ENCODE measurements at regions not wholly inside any gene's neighbourhood (a gene's known extent, or its start where the extent isn't known, plus 50 kb on each side); places are given as distances from the start of the nearest gene placed in this dataset.

GRCh38 chr9:27722866-27723265 lies 149.6 kb upstream of the C9orf72 start:
- H3K9ac ChIP-seq (ENCODE audit: extremely low read depth, low read length, poor library complexity, severe bottlenecking) = no peak overlapping the region
- H3K4me3 ChIP-seq (ENCODE audit: low read length) = no peak overlapping the region
- Mint-ChIP-seq H3K27ac (no peak overlapping the region), H3K27me3 (ENCODE audit: insufficient read depth) (no peaks in the 10 kb centered on the region), H3K9me3 (no peaks in the 10 kb centered on the region), H3K4me1 (peaks cover 9% of the 10 kb centered on the region), H3K36me3 (ENCODE audit: low read depth) (no peaks in the 10 kb centered on the region), H3K4me3 (no peak overlapping the region)
- no peak overlapping the region for H3K27ac ChIP-seq (ENCODE audit: low read depth, low read length)
- TF ChIP-seq, protein P1, sequence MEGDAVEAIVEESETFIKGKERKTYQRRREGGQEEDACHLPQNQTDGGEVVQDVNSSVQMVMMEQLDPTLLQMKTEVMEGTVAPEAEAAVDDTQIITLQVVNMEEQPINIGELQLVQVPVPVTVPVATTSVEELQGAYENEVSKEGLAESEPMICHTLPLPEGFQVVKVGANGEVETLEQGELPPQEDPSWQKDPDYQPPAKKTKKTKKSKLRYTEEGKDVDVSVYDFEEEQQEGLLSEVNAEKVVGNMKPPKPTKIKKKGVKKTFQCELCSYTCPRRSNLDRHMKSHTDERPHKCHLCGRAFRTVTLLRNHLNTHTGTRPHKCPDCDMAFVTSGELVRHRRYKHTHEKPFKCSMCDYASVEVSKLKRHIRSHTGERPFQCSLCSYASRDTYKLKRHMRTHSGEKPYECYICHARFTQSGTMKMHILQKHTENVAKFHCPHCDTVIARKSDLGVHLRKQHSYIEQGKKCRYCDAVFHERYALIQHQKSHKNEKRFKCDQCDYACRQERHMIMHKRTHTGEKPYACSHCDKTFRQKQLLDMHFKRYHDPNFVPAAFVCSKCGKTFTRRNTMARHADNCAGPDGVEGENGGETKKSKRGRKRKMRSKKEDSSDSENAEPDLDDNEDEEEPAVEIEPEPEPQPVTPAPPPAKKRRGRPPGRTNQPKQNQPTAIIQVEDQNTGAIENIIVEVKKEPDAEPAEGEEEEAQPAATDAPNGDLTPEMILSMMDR (conservative IDR thresholded peaks at IDR 0.05) = no peak
- H3K36me3 ChIP-seq (ENCODE audit: control insufficient read depth, insufficient read depth, low read length) = no peaks in the 10 kb centered on the region
- no peaks in the 10 kb centered on the region for H3K9me3 ChIP-seq (ENCODE audit: control insufficient read depth, low read length)
- no peaks in the 10 kb centered on the region for H3K27me3 ChIP-seq (ENCODE audit: control insufficient read depth, insufficient read depth, low read length, poor library complexity, severe bottlenecking)
- H3K4me1 ChIP-seq (ENCODE audit: control insufficient read depth, insufficient read depth, low read length) = no peaks in the 10 kb centered on the region
- DNase-seq = no peak

DNA sequence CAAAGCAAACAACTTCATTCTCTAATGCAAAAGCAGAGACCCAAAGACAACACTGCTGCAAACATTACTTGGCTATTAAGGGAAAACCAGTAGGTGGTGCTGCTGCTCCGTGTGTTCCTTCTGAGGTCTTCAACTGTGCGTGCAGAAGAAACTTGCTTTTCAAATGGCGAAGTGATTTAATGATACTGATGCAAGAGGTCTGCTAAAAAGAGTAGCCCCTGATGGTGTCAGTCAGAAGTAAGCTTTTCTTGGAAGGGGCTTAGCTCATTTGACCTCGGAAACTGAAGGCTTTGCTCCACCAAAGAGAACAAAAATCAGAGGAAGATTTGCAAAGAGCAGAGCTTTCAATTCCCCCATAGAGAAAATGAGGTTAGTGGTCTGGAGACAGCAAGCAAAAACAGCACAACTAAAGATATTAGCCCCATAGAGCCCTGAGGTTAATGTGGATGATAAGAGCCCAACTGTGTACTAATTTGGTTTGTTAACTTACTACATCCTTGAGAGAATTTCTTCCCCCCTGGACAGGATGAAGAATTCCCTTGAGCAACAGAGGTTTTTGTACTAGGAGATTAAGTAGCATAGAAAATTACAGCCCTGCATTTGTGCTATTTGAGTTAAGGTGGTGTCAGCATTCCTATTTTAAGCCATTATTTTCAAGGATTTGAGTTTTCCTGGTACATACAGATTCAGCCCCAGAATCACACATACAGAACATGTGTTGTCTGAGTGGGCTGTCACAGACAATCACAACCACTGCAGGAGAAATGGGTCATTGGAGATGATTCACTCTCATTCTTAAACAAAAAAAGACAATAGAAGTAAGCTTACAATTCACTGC lies 153.2 kb upstream of the C9orf72 start:
- no peak overlapping the region for H3K4me3 Mint-ChIP-seq
- H3K9me3 Mint-ChIP-seq = no peaks in the 10 kb centered on the region
- H3K27me3 Mint-ChIP-seq (ENCODE audit: insufficient read depth) = no peaks in the 10 kb centered on the region
- Histone ChIP-seq H3K4me1 (ENCODE audit: control insufficient read depth, insufficient read depth, low read length) (no peaks in the 10 kb centered on the region), H3K9me3 (ENCODE audit: control insufficient read depth, low read length) (no peaks in the 10 kb centered on the region), H3K9ac (ENCODE audit: extremely low read depth, low read length, poor library complexity, severe bottlenecking) (no peak overlapping the region), H3K27ac (ENCODE audit: low read depth, low read length) (no peak overlapping the region), H3K27me3 (ENCODE audit: control insufficient read depth, insufficient read depth, low read length, poor library complexity, severe bottlenecking) (no peaks in the 10 kb centered on the region), H3K36me3 (ENCODE audit: control insufficient read depth, insufficient read depth, low read length) (no peaks in the 10 kb centered on the region), H3K4me3 (ENCODE audit: low read length) (no peak overlapping the region)
- peak; percentile 90 for DNase-seq
- H3K36me3 Mint-ChIP-seq (ENCODE audit: low read depth) = no peaks in the 10 kb centered on the region
- WGBS, 2 experiments (ENCODE audit: insufficient coverage in 1 of 2, insufficient read length in 1 of 2) = 6 to 7% methylated on average over 3 to 4 of the region's 4 CpGs
- H3K27ac Mint-ChIP-seq = no peak overlapping the region
- TF ChIP-seq, protein P1 (conservative IDR thresholded peaks at IDR 0.05) = peak; percentile 95
- peaks cover 14% of the 10 kb centered on the region for H3K4me1 Mint-ChIP-seq

DNA sequence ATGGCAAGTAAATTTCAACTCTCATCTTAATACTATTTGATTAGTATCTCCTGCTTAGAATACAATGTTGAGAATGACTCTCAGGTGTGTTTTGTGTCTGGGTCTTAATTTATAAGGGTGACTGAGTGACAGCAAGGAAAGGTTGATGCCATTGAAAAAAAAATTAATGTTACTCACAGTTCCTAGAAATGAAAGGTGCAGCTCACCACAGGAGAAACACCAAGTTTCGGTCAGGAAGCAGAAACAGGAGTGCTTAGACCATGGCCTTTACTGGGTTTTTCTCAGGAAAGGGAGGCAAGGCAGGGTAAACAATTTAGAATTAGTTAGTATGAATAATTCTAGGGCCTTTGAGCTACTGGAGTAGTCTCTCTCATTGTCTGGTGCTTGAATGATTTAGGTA lies 159.2 kb upstream of the C9orf72 start:
- H3K27me3 Mint-ChIP-seq (ENCODE audit: insufficient read depth) = no peaks in the 10 kb centered on the region
- H3K9ac ChIP-seq (ENCODE audit: extremely low read depth, low read length, poor library complexity, severe bottlenecking) = no peak overlapping the region
- H3K27ac ChIP-seq (ENCODE audit: low read depth, low read length) = no peak overlapping the region
- no peaks in the 10 kb centered on the region for H3K36me3 Mint-ChIP-seq (ENCODE audit: low read depth)
- H3K9me3 Mint-ChIP-seq = peaks cover 2% of the 10 kb centered on the region
- no peak for DNase-seq
- no peak overlapping the region for H3K4me3 ChIP-seq (ENCODE audit: low read length)
- H3K4me3 Mint-ChIP-seq = no peak overlapping the region
- peaks cover 10% of the 10 kb centered on the region for H3K4me1 Mint-ChIP-seq
- WGBS, 2 experiments (ENCODE audit: insufficient coverage in 1 of 2, insufficient read length in 1 of 2) = 91 to 97% methylated on average over 1 of the region's 1 CpG
- H3K27ac Mint-ChIP-seq = no peak overlapping the region
- H3K36me3 ChIP-seq (ENCODE audit: control insufficient read depth, insufficient read depth, low read length) = no peaks in the 10 kb centered on the region
- H3K4me1 ChIP-seq (ENCODE audit: control insufficient read depth, insufficient read depth, low read length) = no peaks in the 10 kb centered on the region
- H3K9me3 ChIP-seq (ENCODE audit: control insufficient read depth, low read length) = no peaks in the 10 kb centered on the region
- TF ChIP-seq, protein P1 (conservative IDR thresholded peaks at IDR 0.05) = no peak
- no peaks in the 10 kb centered on the region for H3K27me3 ChIP-seq (ENCODE audit: control insufficient read depth, insufficient read depth, low read length, poor library complexity, severe bottlenecking)
